ENCODE measurements at regions not wholly inside any gene's neighbourhood (a gene's known extent, or its start where the extent isn't known, plus 50 kb on each side); places are given as distances from the start of the nearest gene placed in this dataset.
"Not testable (repeated sequence)": the region's sequence is repeated elsewhere in the genome, so short reads cannot be mapped to it uniquely, and the experiment has no call there.

- DNase-seq (ENCODE audit: low read depth, low spot score): no peak
- CTCF ChIA-PET: interaction anchor here (0.8 to 1.7 kb wide), 2 partner anchors 14 to 28 kb away, joined by 3 to 5 read pairs; no protein-coding TSS in a partner anchor
- POLR2A ChIA-PET: no interaction called here
- no peak overlapping the region for H3K4me3 ChIP-seq (ENCODE audit: low read depth, low read length)
- TF ChIP-seq CTCF (IDR thresholded peaks at IDR 0.05; ENCODE audit: insufficient read depth, low read length, missing control alignments): no peak
Measured at GRCh38 chr10:61257136-61257535, 196.0 kb downstream of the TMEM26 start.

GRCh38 chr10:61252326-61252725 lies 200.9 kb downstream of the TMEM26 start:
- DNase-seq (ENCODE audit: low read depth, low spot score); CTCF ChIA-PET; H3K4me3 ChIP-seq (ENCODE audit: low read depth, low read length); POLR2A ChIA-PET: not testable (repeated sequence)

- POLR2A ChIA-PET: no interaction called here
- no peak for DNase-seq (ENCODE audit: low read depth, low spot score)
- TF ChIP-seq CTCF (IDR thresholded peaks at IDR 0.05; ENCODE audit: insufficient read depth, low read length, missing control alignments): no peak
- CTCF ChIA-PET: no interaction called here
- H3K4me3 ChIP-seq (ENCODE audit: low read depth, low read length): no peak overlapping the region
Measured at GRCh38 chr10:61251089-61251488, 202.1 kb downstream of the TMEM26 start.

DNA sequence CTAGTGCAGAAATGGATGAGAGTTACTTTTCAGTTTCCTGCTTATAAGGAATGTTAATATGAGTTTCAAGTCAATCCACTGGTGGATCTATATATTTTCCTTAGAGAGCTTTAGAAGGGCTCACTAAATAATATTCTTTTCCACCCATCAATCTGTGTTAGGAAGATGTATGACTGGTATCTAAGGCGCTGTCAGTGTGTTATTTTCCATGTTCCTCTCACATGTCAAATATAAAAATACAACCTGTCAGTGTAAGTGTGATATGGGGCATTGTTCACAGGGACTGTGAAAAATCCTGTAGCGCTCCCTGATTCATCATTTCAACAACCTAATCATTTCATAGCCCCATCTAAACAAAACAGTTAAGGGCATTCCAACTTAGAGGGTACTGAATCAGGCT lies 203.1 kb downstream of the TMEM26 start:
- no peak for DNase-seq (ENCODE audit: low read depth, low spot score)
- ChIA-PET POLR2A (no interaction called here), CTCF (interaction anchor here (0.7 kb wide), 1 partner anchor 122 kb away, joined by 3 read pairs; no protein-coding TSS in a partner anchor)
- TF ChIP-seq CTCF (IDR thresholded peaks at IDR 0.05; ENCODE audit: insufficient read depth, low read length, missing control alignments): no peak
- H3K4me3 ChIP-seq (ENCODE audit: low read depth, low read length): no peak overlapping the region

DNA sequence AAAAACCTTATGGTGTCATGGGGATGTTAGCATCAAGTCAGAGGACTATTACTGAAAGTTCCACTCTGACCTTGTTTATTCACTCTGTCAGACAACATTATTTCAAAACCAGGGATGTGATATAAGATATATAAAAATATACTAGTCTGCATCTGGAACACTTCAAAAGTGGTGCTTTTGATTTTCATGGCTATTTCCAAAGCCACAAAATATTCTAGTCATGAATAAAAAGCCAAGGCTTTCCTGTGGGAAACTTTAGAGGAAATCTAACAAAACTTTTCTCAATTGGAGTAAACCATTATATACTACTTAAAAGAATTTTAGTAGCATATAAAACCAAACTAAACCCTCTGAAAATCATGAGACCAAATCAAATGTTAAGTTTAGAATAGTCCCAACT lies 205.2 kb downstream of the TMEM26 start:
- CTCF ChIA-PET: no interaction called here
- no peak for TF ChIP-seq CTCF (IDR thresholded peaks at IDR 0.05; ENCODE audit: insufficient read depth, low read length, missing control alignments)
- POLR2A ChIA-PET: no interaction called here
- H3K4me3 ChIP-seq (ENCODE audit: low read depth, low read length): no peak overlapping the region
- DNase-seq (ENCODE audit: low read depth, low spot score): no peak

DNA sequence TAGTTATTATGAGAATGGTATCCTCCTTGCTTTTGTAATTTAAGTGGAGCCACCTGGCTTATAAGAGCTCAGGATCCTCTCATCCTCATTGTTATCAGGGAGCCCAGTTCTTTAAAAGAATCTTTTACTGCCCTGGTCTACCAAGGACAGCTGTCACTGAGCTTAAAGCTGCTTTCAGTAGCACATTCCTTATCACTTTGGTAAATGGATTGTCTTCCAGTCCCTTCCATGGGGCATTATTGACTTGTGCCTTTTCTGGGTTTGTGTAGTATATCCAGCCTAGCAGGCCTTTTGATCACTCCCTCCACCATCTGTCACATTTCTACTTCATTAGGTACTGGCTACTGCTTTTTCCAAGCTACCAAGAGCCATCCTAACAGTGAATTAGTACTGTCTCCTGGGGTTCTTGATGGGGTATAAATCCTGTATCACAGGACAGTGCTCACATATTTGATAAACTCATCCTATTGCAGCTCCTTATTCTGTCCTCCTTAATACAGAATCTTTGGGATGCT lies 208.9 kb downstream of the TMEM26 start:
- no peak for DNase-seq (ENCODE audit: low read depth, low spot score)
- ChIA-PET POLR2A (no interaction called here), CTCF (interaction anchor here (1.7 kb wide), 1 partner anchor 53 kb away, joined by 4 read pairs; no protein-coding TSS in a partner anchor)
- no peak overlapping the region for H3K4me3 ChIP-seq (ENCODE audit: low read depth, low read length)
- TF ChIP-seq CTCF (IDR thresholded peaks at IDR 0.05; ENCODE audit: insufficient read depth, low read length, missing control alignments): no peak

DNA sequence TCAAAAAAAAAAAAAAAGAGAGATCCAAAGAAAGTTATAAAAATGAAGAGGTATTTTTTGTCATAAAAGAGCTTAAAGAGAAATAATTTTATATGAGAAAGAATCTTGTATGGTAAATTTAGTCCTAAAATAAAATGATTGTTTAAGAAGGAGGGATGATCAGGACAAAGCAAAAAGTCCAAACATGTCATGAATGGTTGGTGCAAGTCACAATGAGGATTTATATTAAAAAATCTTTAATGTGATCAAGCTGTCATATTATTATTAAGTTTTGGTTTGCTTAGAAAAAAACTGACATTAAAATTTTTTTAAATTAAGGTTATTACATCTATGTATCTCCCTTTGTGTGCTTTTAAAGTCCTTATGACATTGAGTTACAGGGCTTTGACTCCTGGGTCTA lies 220.4 kb downstream of the TMEM26 start:
- no peak for TF ChIP-seq CTCF (IDR thresholded peaks at IDR 0.05; ENCODE audit: insufficient read depth, low read length, missing control alignments)
- H3K4me3 ChIP-seq (ENCODE audit: low read depth, low read length): no peak overlapping the region
- ChIA-PET POLR2A (no interaction called here), CTCF (interaction anchor here (1.2 kb wide), 1 partner anchor 42 kb away, joined by 5 read pairs; no protein-coding TSS in a partner anchor)
- no peak for DNase-seq (ENCODE audit: low read depth, low spot score)

All from AG04449 (cell line).